ENCODE measurements at regions not wholly inside any gene's neighbourhood (a gene's known extent, or its start where the extent isn't known, plus 50 kb on each side); places are given as distances from the start of the nearest gene placed in this dataset.

DNA sequence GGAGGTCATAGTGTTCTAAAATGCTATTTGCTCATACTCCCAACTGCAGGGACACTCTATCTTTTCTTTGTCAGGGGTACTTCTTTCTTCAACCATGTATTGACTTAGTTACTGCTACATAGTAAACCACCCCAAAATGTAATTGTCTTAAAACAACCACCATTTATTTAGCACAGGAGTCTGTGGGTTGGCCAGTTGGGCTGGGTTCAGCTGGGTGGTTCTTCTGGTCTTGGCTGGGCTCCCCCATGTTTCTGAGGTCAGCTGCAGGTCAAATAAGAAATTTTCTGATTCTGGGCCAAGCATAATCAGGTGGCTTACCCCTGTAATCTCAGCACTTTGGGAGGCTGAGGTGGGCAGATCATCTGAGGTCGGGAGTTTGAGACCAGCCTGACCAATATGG is 220.0 kb upstream of the BTBD3 start:
- in situ Hi-C loops (cut with HindIII; ENCODE audit: low pct_unique_long_range_greater_than_20kb, low sequenced_read_pairs) (no loop called here), intact Hi-C loops (cut with micrococcal nuclease; ENCODE audit: unreplicated experiment) (no loop called here)
- ChIA-PET CTCF (no interaction called here), POLR2A (no interaction called here)
- no peaks in the 10 kb centered on the region for H3K9me3 ChIP-seq (ENCODE audit: control insufficient read depth, insufficient read depth, low read depth, low read length)
- no peaks in the 10 kb centered on the region for H3K36me3 ChIP-seq (ENCODE audit: control insufficient read depth, insufficient read depth, low read length)
- DNase-seq (ENCODE audit: low read depth, low spot score) (no peak), ATAC-seq (no peak)
- no peaks in the 10 kb centered on the region for H3K4me1 ChIP-seq (ENCODE audit: control insufficient read depth, insufficient read depth, low read length)
- no peaks in the 10 kb centered on the region for H3K27me3 ChIP-seq (ENCODE audit: control insufficient read depth, insufficient read depth, low read length)
- no TSS peak for BruUV-seq (replicated peaks)
- TF ChIP-seq SIN3A (IDR thresholded peaks at IDR 0.05; ENCODE audit: borderline replicate concordance, insufficient read depth, low read depth, low read length) (no peak), POLR2AphosphoS5 (IDR thresholded peaks at IDR 0.05; ENCODE audit: low read depth, low read length) (no peak), TCF7L2 (IDR thresholded peaks at IDR 0.05; ENCODE audit: low read depth, low read length) (no peak)
- TF ChIP-seq, protein P1, sequence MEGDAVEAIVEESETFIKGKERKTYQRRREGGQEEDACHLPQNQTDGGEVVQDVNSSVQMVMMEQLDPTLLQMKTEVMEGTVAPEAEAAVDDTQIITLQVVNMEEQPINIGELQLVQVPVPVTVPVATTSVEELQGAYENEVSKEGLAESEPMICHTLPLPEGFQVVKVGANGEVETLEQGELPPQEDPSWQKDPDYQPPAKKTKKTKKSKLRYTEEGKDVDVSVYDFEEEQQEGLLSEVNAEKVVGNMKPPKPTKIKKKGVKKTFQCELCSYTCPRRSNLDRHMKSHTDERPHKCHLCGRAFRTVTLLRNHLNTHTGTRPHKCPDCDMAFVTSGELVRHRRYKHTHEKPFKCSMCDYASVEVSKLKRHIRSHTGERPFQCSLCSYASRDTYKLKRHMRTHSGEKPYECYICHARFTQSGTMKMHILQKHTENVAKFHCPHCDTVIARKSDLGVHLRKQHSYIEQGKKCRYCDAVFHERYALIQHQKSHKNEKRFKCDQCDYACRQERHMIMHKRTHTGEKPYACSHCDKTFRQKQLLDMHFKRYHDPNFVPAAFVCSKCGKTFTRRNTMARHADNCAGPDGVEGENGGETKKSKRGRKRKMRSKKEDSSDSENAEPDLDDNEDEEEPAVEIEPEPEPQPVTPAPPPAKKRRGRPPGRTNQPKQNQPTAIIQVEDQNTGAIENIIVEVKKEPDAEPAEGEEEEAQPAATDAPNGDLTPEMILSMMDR (IDR thresholded peaks at IDR 0.05), result no peak
- TF ChIP-seq, protein P2, sequence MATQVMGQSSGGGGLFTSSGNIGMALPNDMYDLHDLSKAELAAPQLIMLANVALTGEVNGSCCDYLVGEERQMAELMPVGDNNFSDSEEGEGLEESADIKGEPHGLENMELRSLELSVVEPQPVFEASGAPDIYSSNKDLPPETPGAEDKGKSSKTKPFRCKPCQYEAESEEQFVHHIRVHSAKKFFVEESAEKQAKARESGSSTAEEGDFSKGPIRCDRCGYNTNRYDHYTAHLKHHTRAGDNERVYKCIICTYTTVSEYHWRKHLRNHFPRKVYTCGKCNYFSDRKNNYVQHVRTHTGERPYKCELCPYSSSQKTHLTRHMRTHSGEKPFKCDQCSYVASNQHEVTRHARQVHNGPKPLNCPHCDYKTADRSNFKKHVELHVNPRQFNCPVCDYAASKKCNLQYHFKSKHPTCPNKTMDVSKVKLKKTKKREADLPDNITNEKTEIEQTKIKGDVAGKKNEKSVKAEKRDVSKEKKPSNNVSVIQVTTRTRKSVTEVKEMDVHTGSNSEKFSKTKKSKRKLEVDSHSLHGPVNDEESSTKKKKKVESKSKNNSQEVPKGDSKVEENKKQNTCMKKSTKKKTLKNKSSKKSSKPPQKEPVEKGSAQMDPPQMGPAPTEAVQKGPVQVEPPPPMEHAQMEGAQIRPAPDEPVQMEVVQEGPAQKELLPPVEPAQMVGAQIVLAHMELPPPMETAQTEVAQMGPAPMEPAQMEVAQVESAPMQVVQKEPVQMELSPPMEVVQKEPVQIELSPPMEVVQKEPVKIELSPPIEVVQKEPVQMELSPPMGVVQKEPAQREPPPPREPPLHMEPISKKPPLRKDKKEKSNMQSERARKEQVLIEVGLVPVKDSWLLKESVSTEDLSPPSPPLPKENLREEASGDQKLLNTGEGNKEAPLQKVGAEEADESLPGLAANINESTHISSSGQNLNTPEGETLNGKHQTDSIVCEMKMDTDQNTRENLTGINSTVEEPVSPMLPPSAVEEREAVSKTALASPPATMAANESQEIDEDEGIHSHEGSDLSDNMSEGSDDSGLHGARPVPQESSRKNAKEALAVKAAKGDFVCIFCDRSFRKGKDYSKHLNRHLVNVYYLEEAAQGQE (IDR thresholded peaks at IDR 0.05; ENCODE audit: insufficient read depth in 1 of 2, low read depth in 2 of 2, low read length in 1 of 2), result no peak
- H3K27ac ChIP-seq (ENCODE audit: low read length), result no peak overlapping the region
- no peak overlapping the region for H3K4me3 ChIP-seq (ENCODE audit: low read depth in 2 of 2, low read length in 2 of 2)

DNA sequence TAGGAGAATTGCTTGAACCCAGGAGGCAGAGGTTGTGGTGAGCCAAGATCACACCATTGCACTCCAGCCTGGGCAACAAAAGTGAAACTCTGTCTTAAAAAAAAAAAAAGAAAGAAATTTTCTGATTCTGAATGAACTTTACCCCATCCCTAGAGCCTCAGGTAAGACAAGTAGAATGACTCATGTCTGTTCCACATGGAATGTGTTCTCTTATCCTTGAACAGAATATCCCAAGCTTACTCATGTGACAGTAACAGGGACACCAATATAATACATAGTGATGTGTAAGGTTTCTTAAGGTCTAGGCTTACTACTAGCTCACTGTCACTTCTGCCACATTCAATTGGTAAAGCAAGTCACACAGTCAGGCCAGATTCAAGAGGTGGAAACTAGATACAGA is 219.6 kb upstream of the BTBD3 start:
- TF ChIP-seq SIN3A (IDR thresholded peaks at IDR 0.05; ENCODE audit: borderline replicate concordance, insufficient read depth, low read depth, low read length) (no peak), TCF7L2 (IDR thresholded peaks at IDR 0.05; ENCODE audit: low read depth, low read length) (no peak), POLR2AphosphoS5 (IDR thresholded peaks at IDR 0.05; ENCODE audit: low read depth, low read length) (no peak)
- TF ChIP-seq, protein P1 (IDR thresholded peaks at IDR 0.05), result no peak
- TF ChIP-seq, protein P2 (IDR thresholded peaks at IDR 0.05; ENCODE audit: insufficient read depth in 1 of 2, low read depth in 2 of 2, low read length in 1 of 2), result no peak
- Histone ChIP-seq H3K27me3 (ENCODE audit: control insufficient read depth, insufficient read depth, low read length) (no peaks in the 10 kb centered on the region), H3K36me3 (ENCODE audit: control insufficient read depth, insufficient read depth, low read length) (no peaks in the 10 kb centered on the region), H3K27ac (ENCODE audit: low read length) (no peak overlapping the region), H3K4me3 (ENCODE audit: low read depth in 2 of 2, low read length in 2 of 2) (no peak overlapping the region), H3K4me1 (ENCODE audit: control insufficient read depth, insufficient read depth, low read length) (no peaks in the 10 kb centered on the region), H3K9me3 (ENCODE audit: control insufficient read depth, insufficient read depth, low read depth, low read length) (no peaks in the 10 kb centered on the region)
- no TSS peak for BruUV-seq (replicated peaks)
- no peak for ATAC-seq
- in situ Hi-C loops (cut with HindIII; ENCODE audit: low pct_unique_long_range_greater_than_20kb, low sequenced_read_pairs) (no loop called here), intact Hi-C loops (cut with micrococcal nuclease; ENCODE audit: unreplicated experiment) (no loop called here)
- CTCF ChIA-PET, result no interaction called here
- POLR2A ChIA-PET, result no interaction called here
- DNase-seq (ENCODE audit: low read depth, low spot score), result no peak

Measured in Panc1 (cell line).